GM12891 (cell line): ENCODE measurements at regions not wholly inside any gene's neighbourhood (a gene's known extent, or its start where the extent isn't known, plus 50 kb on each side); places are given as distances from the start of the nearest gene placed in this dataset.

Experiments
- PAX5 ChIP-seq: IDR thresholded peaks from 2 replicates; pipeline ENCODE4 v1.6.1; 2011; ENCODE audit warnings: low read length, moderate library complexity, mild to moderate bottlenecking; ENCODE audit not compliant: insufficient read depth, severe bottlenecking
- POLR2A ChIP-seq: IDR thresholded peaks from 2 replicates; pipeline ENCODE4 v1.6.1; 2011; ENCODE audit warnings: low read depth, low read length, control low read depth
- POLR2AphosphoS5 ChIP-seq: IDR thresholded peaks from 2 replicates; pipeline ENCODE4 v1.6.1; 2011; ENCODE audit warnings: low read depth, low read length, control low read depth
- TAF1 ChIP-seq: IDR thresholded peaks from 2 replicates; pipeline ENCODE4 v1.6.1; 2011; ENCODE audit warnings: low read depth, low read length, control low read depth

DNA sequence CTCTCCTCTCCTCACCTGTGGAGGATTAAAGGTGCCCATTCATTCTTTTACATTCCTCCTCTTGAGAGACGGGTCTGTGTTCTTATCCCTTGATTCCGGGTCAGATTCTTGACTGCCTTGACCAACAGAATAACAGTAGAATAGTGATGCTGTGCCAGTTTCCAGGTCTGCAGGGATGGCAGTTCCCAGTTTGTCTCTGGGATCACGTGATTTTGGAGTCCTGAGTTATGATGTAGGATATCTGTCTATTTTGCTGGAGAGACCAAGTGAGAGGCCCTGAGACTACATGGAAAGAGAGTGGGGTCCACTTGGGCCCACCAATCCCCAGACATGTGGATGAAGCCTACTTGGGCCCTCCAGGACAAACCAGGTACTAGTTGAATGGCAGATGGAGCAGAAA is 142.8 kb downstream of the TTC8 start:
- no peak for TF ChIP-seq POLR2A
- TF ChIP-seq POLR2AphosphoS5, result no peak
- no peak for TF ChIP-seq PAX5
- TF ChIP-seq TAF1, result no peak
